ENCODE measurements at regions not wholly inside any gene's neighbourhood (a gene's known extent, or its start where the extent isn't known, plus 50 kb on each side); places are given as distances from the start of the nearest gene placed in this dataset.
A peak's percentile ranks its signal among the peaks of the same experiment; 100 is the strongest.

- peak; percentile 0 for DNase-seq (ENCODE audit: low read depth)
- no peak for TF ChIP-seq MYC (IDR thresholded peaks at IDR 0.05; ENCODE audit: low read depth, low read length)
- no peak overlapping the region for H3K4me3 ChIP-seq (ENCODE audit: low read depth, low read length)
Measured at GRCh38 chr10:36224431-36224985, 582.4 kb upstream of the FZD8 start.

- DNase-seq (ENCODE audit: low read depth), result no peak
- H3K4me3 ChIP-seq (ENCODE audit: low read depth, low read length), result no peak overlapping the region
- TF ChIP-seq MAX (IDR thresholded peaks at IDR 0.05; ENCODE audit: low read depth, low read length) (no peak), CTCF (IDR thresholded peaks at IDR 0.05; ENCODE audit: low read depth, low read length) (no peak), POLR2A (IDR thresholded peaks at IDR 0.05; ENCODE audit: extremely low read depth, insufficient read length) (no peak), MYC (IDR thresholded peaks at IDR 0.05; ENCODE audit: low read depth, low read length) (no peak)
Measured at GRCh38 chr10:36221101-36221500, 579.0 kb upstream of the FZD8 start.

- TF ChIP-seq MAX (IDR thresholded peaks at IDR 0.05; ENCODE audit: low read depth, low read length) (no peak), CTCF (IDR thresholded peaks at IDR 0.05; ENCODE audit: low read depth, low read length) (no peak), POLR2A (IDR thresholded peaks at IDR 0.05; ENCODE audit: extremely low read depth, insufficient read length) (no peak)
- no peak for DNase-seq (ENCODE audit: low read depth)
- H3K4me3 ChIP-seq (ENCODE audit: low read depth, low read length), result no peak overlapping the region
Measured at GRCh38 chr10:36220151-36220550, 578.1 kb upstream of the FZD8 start.

- H3K4me3 ChIP-seq (ENCODE audit: low read depth, low read length), result no peak overlapping the region
- TF ChIP-seq CTCF (IDR thresholded peaks at IDR 0.05; ENCODE audit: low read depth, low read length) (no peak), MAX (IDR thresholded peaks at IDR 0.05; ENCODE audit: low read depth, low read length) (no peak), POLR2A (IDR thresholded peaks at IDR 0.05; ENCODE audit: extremely low read depth, insufficient read length) (no peak)
- no peak for DNase-seq (ENCODE audit: low read depth)
Measured at GRCh38 chr10:36211856-36212255, 569.8 kb upstream of the FZD8 start.

GRCh38 chr10:36209480-36209879 is 567.4 kb upstream of the FZD8 start:
- H3K4me3 ChIP-seq (ENCODE audit: low read depth, low read length), result no peak overlapping the region
- TF ChIP-seq MYC (IDR thresholded peaks at IDR 0.05; ENCODE audit: low read depth, low read length) (no peak), POLR2A (IDR thresholded peaks at IDR 0.05; ENCODE audit: extremely low read depth, insufficient read length) (no peak), MAX (IDR thresholded peaks at IDR 0.05; ENCODE audit: low read depth, low read length) (no peak), CTCF (IDR thresholded peaks at IDR 0.05; ENCODE audit: low read depth, low read length) (no peak)
- DNase-seq (ENCODE audit: low read depth), result no peak

- no peak for DNase-seq (ENCODE audit: low read depth)
Measured at GRCh38 chr10:36202881-36203280, 560.8 kb upstream of the FZD8 start.

More at GRCh38 chr10:36202881-36203280, 560.8 kb upstream of the FZD8 start:
- TF ChIP-seq MYC (IDR thresholded peaks at IDR 0.05; ENCODE audit: low read depth, low read length) (no peak), POLR2A (IDR thresholded peaks at IDR 0.05; ENCODE audit: extremely low read depth, insufficient read length) (no peak), MAX (IDR thresholded peaks at IDR 0.05; ENCODE audit: low read depth, low read length) (no peak), CTCF (IDR thresholded peaks at IDR 0.05; ENCODE audit: low read depth, low read length) (no peak)
- no peak overlapping the region for H3K4me3 ChIP-seq (ENCODE audit: low read depth, low read length)
